Ovary (tissue), 3 donors: ENCODE measurements at regions not wholly inside any gene's neighbourhood (a gene's known extent, or its start where the extent isn't known, plus 50 kb on each side); places are given as distances from the start of the nearest gene placed in this dataset.

Source experiments
- EP300 ChIP-seq: sonication (generic); formaldehyde crosslinking; IDR thresholded peaks from one replicate; pipeline ENCODE4 v1.6.1; 2017; ENCODE audit warnings: antibody characterized with exemption
- POLR2A ChIP-seq: fragments of 450-650 bp; IDR thresholded peaks from one replicate; pipeline ENCODE4 v1.6.1; 2017; ENCODE audit warnings: antibody characterized with exemption, mild to moderate bottlenecking, moderate library complexity
- TF ChIP-seq, protein P1 (sequence below), 3 donors: fragments of 450-650 bp in 2 of 3; fragments of 200-600 bp in 1 of 3; IDR thresholded peaks; one replicate each; pipeline versions ENCODE4 v1.5.1 to v1.8.0; 2016 to 2022; ENCODE audit warnings: antibody characterized with exemption in 3 of 3, mild to moderate bottlenecking in 1 of 3
- donor health status: DM: no; HTN: no; CAD: no.

DNA sequence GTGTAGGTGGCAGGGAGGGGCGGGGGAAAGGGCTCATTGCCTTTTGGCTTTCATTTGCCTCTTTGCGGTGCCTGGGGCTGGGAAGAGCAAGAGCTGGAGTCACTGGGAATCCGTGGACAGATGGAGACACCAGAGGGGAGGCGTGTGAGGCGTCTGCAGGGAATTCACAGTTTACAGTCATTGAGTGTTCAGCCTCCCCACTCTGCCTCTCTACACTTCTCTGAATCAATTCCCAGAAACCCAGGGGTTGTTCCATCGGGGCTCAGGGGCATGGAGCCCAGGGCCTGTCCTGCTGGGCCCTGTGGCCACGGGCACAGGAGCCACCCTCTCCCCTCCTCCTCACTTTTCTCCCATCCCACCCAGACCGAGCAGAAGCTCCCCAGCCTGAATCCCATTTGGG lies 160.5 kb upstream of the NAV2 start:
- no peak for TF ChIP-seq POLR2A
- TF ChIP-seq, protein P1, sequence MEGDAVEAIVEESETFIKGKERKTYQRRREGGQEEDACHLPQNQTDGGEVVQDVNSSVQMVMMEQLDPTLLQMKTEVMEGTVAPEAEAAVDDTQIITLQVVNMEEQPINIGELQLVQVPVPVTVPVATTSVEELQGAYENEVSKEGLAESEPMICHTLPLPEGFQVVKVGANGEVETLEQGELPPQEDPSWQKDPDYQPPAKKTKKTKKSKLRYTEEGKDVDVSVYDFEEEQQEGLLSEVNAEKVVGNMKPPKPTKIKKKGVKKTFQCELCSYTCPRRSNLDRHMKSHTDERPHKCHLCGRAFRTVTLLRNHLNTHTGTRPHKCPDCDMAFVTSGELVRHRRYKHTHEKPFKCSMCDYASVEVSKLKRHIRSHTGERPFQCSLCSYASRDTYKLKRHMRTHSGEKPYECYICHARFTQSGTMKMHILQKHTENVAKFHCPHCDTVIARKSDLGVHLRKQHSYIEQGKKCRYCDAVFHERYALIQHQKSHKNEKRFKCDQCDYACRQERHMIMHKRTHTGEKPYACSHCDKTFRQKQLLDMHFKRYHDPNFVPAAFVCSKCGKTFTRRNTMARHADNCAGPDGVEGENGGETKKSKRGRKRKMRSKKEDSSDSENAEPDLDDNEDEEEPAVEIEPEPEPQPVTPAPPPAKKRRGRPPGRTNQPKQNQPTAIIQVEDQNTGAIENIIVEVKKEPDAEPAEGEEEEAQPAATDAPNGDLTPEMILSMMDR (IDR thresholded peaks at IDR 0.05): no peak
- no peak for TF ChIP-seq EP300
